HepG2 (cell line): ENCODE measurements at regions not wholly inside any gene's neighbourhood (a gene's known extent, or its start where the extent isn't known, plus 50 kb on each side); places are given as distances from the start of the nearest gene placed in this dataset.

Experiments used
- ATAC-seq: fragments of 200-7000 bp; cut with Tn5 transposase; 3 replicates; pipeline ENCODE4 v1.9.1; 2020; ENCODE audit warnings: mild to moderate bottlenecking, moderate library complexity
- BruUV-seq: library from RNA; stranded (reverse); fragments of 400-500 nt; replicated peaks from 2 replicates; lab custom pipeline; 2021; lab: Mats Ljungman, UMichigan
- CTCF ChIA-PET: fragments of 300-600 bp; formaldehyde crosslinking; extraction: SDS; loops from one replicate; lab custom pipeline; 2021; ENCODE audit warnings: low total read pairs, inconsistent platforms, low intra/inter-chr PET ratio; lab: Yijun Ruan, JAX
- POLR2A ChIA-PET: fragments of 350-600 bp; sonication (Branson Sonifier 250); formaldehyde crosslinking; loops from one replicate; lab custom pipeline; 2020; ENCODE audit warnings: antibody characterized with exemption, inconsistent platforms; lab: Yijun Ruan, JAX
- DNase-seq: peaks from one replicate; pipeline ENCODE4 v3.0.0-alpha.2; 2015; ENCODE audit warnings: low spot score
- FAIRE-seq: peaks from 3 replicates; lab custom pipeline; 2011; peaks lifted over from hg19 to GRCh38; lab: Jason Lieb, UNC
- H2AFZ ChIP-seq: one replicate; pipeline ENCODE4 v1.6.1; 2011; ENCODE audit warnings: low read length, inconsistent platforms
- H3K27ac ChIP-seq: fragments of 300-600 bp; 3 replicates; pipeline ENCODE4 v1.8.0; 2011; ENCODE audit warnings: mixed run types, mild to moderate bottlenecking, mixed read lengths, low read length, inconsistent platforms; ENCODE audit not compliant: insufficient read depth; ENCODE audit errors: extremely low read length
- H3K27me3 ChIP-seq, 2 experiments: fragments of 200-600 bp in 1 of 2; 2 replicates in 1 of 2; 3 replicates in 1 of 2; pipeline versions ENCODE4 v1.6.0 to v1.8.0; 2011; ENCODE audit warnings: low read length in 2 of 2, mild to moderate bottlenecking in 2 of 2, moderate library complexity in 2 of 2, inconsistent platforms in 1 of 2; ENCODE audit not compliant: insufficient read depth in 2 of 2, control insufficient read depth in 1 of 2
- H3K36me3 ChIP-seq, 2 experiments: fragments of 200-600 bp in 1 of 2; replicated peaks in 1 of 2; 2 replicates in 1 of 2; 3 replicates in 1 of 2; pipeline versions ENCODE4 v1.5.1 to v1.8.0; 2011; ENCODE audit warnings: low read length in 2 of 2, inconsistent platforms in 1 of 2; ENCODE audit not compliant: insufficient read depth in 2 of 2, control insufficient read depth in 1 of 2
- H3K4me1 ChIP-seq: 2 replicates; pipeline ENCODE4 v1.5.1; 2012; ENCODE audit warnings: low read length, inconsistent platforms; ENCODE audit not compliant: insufficient read depth
- H3K4me2 ChIP-seq: 2 replicates; pipeline ENCODE4 v1.6.0; 2011; ENCODE audit warnings: low read depth, low read length, inconsistent platforms
- H3K4me3 ChIP-seq, 3 experiments: fragments of 200-600 bp in 1 of 3; sonication (generic), shearing (Covaris generic) in 1 of 3; replicated peaks in 1 of 3; 2 replicates each; pipeline ENCODE4 v1.5.1; 2011 to 2016; ENCODE audit warnings: low read length in 3 of 3, inconsistent platforms in 2 of 3, low read depth in 2 of 3, mild to moderate bottlenecking in 2 of 3, control low read depth in 1 of 3, mixed read lengths in 1 of 3; ENCODE audit not compliant: insufficient read depth in 1 of 3
- H3K79me2 ChIP-seq: one replicate; pipeline ENCODE4 v1.6.1; 2011; ENCODE audit warnings: low read length, inconsistent platforms; ENCODE audit not compliant: insufficient read depth
- H3K9ac ChIP-seq: 2 replicates; pipeline ENCODE4 v1.6.0; 2011; ENCODE audit warnings: mild to moderate bottlenecking, low read depth, low read length, inconsistent platforms; ENCODE audit not compliant: insufficient read depth
- H3K9me3 ChIP-seq: 2 replicates; pipeline ENCODE4 v1.5.1; 2012; ENCODE audit warnings: mild to moderate bottlenecking, low read length
- H4K20me1 ChIP-seq: 2 replicates; pipeline ENCODE4 v1.6.0; 2011; ENCODE audit warnings: inconsistent platforms, mild to moderate bottlenecking, low read length, moderate library complexity; ENCODE audit not compliant: insufficient read depth
- ARHGAP35 ChIP-seq: sonication (generic); formaldehyde crosslinking; IDR thresholded peaks from 2 replicates; pipeline ENCODE4 v1.9.0; 2022; ENCODE audit warnings: mild to moderate bottlenecking, inconsistent platforms, moderate library complexity, missing genetic modification reagents, borderline replicate concordance
- BRCA1 ChIP-seq: sonication (generic); formaldehyde crosslinking; IDR thresholded peaks from 2 replicates; pipeline ENCODE4 v1.4.0; 2020; ENCODE audit warnings: missing genetic modification reagents
- CAMTA2 ChIP-seq: sonication (generic); formaldehyde crosslinking; IDR thresholded peaks from 2 replicates; pipeline ENCODE4 v1.4.0; 2020; ENCODE audit warnings: mild to moderate bottlenecking, missing genetic modification reagents, borderline replicate concordance
- HNF4G ChIP-seq, 2 experiments: sonication (generic) in 1 of 2; formaldehyde crosslinking in 1 of 2; IDR thresholded peaks; 2 replicates each; pipeline versions ENCODE4 v1.4.0 to v1.6.1; 2011 to 2020; ENCODE audit warnings: borderline replicate concordance in 2 of 2, low read depth in 2 of 2, mild to moderate bottlenecking in 2 of 2, low read length in 1 of 2, missing genetic modification reagents in 1 of 2, moderate library complexity in 1 of 2
- KDM1A ChIP-seq: IDR thresholded peaks from 2 replicates; pipeline ENCODE4 v1.6.1; 2016; ENCODE audit warnings: missing compliant biosample characterization
- NFIC ChIP-seq: IDR thresholded peaks from 2 replicates; pipeline ENCODE4 v1.6.1; 2012; ENCODE audit warnings: mild to moderate bottlenecking, low read length, inconsistent platforms
- SIX1 ChIP-seq: sonication (generic); formaldehyde crosslinking; IDR thresholded peaks from 2 replicates; pipeline ENCODE4 v1.4.0; 2020; ENCODE audit warnings: missing genetic modification reagents, borderline replicate concordance
- SPEN ChIP-seq: sonication (generic); formaldehyde crosslinking; IDR thresholded peaks from 2 replicates; pipeline ENCODE4 v1.5.1; 2020; ENCODE audit warnings: low read depth, mild to moderate bottlenecking, missing genetic modification reagents
- ZBTB21 ChIP-seq: sonication (generic); formaldehyde crosslinking; IDR thresholded peaks from 2 replicates; pipeline ENCODE4 v1.4.0; 2020; ENCODE audit warnings: missing genetic modification reagents
- ZNF737 ChIP-seq: sonication (generic); formaldehyde crosslinking; IDR thresholded peaks from 2 replicates; pipeline ENCODE4 v1.5.0; 2020; ENCODE audit warnings: missing genetic modification reagents, mild to moderate bottlenecking, borderline replicate concordance
- WGBS: methylation state at CpG from one replicate; pipeline ENCODE4 v1.1.6; 2017; ENCODE audit warnings: low lambda C conversion rate; 5-methylcytosine and 5-hydroxymethylcytosine counted together
- in situ Hi-C: cut with HindIII; loops from 2 replicates; pipeline ENCODE4 v1.10.0; 2017; ENCODE audit warnings: low pct_unique_long_range_greater_than_20kb; ENCODE audit not compliant: extremely low pct_ligation_motif_present
- intact Hi-C: fragments of 100-400 bp; cut with micrococcal nuclease; formaldehyde crosslinking; loops from one replicate; pipeline ENCODE4 v1.10.0; 2022; ENCODE audit not compliant: unreplicated experiment

GRCh38 chr4:170652571-170652970 is 562.8 kb upstream of the AADAT start:
- DNase-seq: no peak
- no peaks in the 10 kb centered on the region for H3K4me1 ChIP-seq
- no peak for FAIRE-seq
- TF ChIP-seq HNF4G (IDR thresholded peaks at IDR 0.05; ENCODE audit: borderline replicate concordance, low read depth, low read length) (no peak), HNF4G (CRISPR knock-in tag; IDR thresholded peaks at IDR 0.05; ENCODE audit: borderline replicate concordance, low read depth) (no peak)
- H3K36me3 ChIP-seq: no peaks in the 10 kb centered on the region
- H2AFZ ChIP-seq: no peak overlapping the region
- no peaks in the 10 kb centered on the region for H3K27me3 ChIP-seq
- H3K4me3 ChIP-seq: no peak overlapping the region
- H3K9ac ChIP-seq: no peak overlapping the region
- in situ Hi-C loops (no loop called here), intact Hi-C loops (no loop called here)
- ATAC-seq: no peak
- H4K20me1 ChIP-seq: no peaks in the 10 kb centered on the region
- H3K9me3 ChIP-seq: peaks cover 8% of the 10 kb centered on the region
- H3K79me2 ChIP-seq: no peaks in the 10 kb centered on the region
- no TSS peak for BruUV-seq
- H3K27ac ChIP-seq: no peak overlapping the region
- ChIA-PET CTCF (no interaction called here), POLR2A (no interaction called here)
- no peak overlapping the region for H3K4me2 ChIP-seq

GRCh38 chr4:170651786-170652185 is 562.0 kb upstream of the AADAT start:
- Histone ChIP-seq H3K27ac (no peak overlapping the region), H3K27me3 (no peaks in the 10 kb centered on the region), H3K4me2 (no peak overlapping the region), H3K4me1 (no peaks in the 10 kb centered on the region), H3K79me2 (no peaks in the 10 kb centered on the region), H3K4me3 (no peak overlapping the region), H4K20me1 (no peaks in the 10 kb centered on the region), H3K36me3 (no peaks in the 10 kb centered on the region), H2AFZ (no peak overlapping the region), H3K9me3 (peaks cover 10% of the 10 kb centered on the region), H3K9ac (no peak overlapping the region)
- FAIRE-seq (no peak), DNase-seq (no peak), ATAC-seq (no peak)
- ChIA-PET POLR2A (no interaction called here), CTCF (no interaction called here)
- 0% methylated on average over 1 of the region's 1 CpG for WGBS
- no TSS peak for BruUV-seq
- TF ChIP-seq CAMTA2 (CRISPR knock-in tag) (no peak), NFIC (no peak), ARHGAP35 (CRISPR knock-in tag) (no peak), SIX1 (CRISPR knock-in tag) (no peak), ZNF737 (CRISPR knock-in tag) (no peak), BRCA1 (no peak), ZBTB21 (CRISPR knock-in tag) (no peak), KDM1A (no peak), SPEN (CRISPR knock-in tag) (no peak)
- intact Hi-C loops: no loop called here
- in situ Hi-C loops: no loop called here
